22Rv1 (cell line): ENCODE measurements at regions not wholly inside any gene's neighbourhood (a gene's known extent, or its start where the extent isn't known, plus 50 kb on each side); places are given as distances from the start of the nearest gene placed in this dataset.

Experiments
- H3K27ac ChIP-seq: fragments of 450-650 bp; 2 replicates; pipeline ENCODE4 v1.5.1; 2017
- CTCF ChIP-seq: fragments of 450-650 bp; IDR thresholded peaks from 2 replicates; pipeline ENCODE4 v1.5.1; 2017; ENCODE audit warnings: mild to moderate bottlenecking
- ZFX ChIP-seq: fragments of 450-650 bp; IDR thresholded peaks from 2 replicates; pipeline ENCODE4 v1.6.1; 2017; ENCODE audit warnings: antibody characterized with exemption, borderline replicate concordance

GRCh38 chrX:25084446-25084845, 68.7 kb upstream of the ARX start:
- no peak for TF ChIP-seq CTCF
- no peak for TF ChIP-seq ZFX
- H3K27ac ChIP-seq = no peak overlapping the region

- H3K27ac ChIP-seq = no peak overlapping the region
- TF ChIP-seq ZFX (no peak), CTCF (no peak)
Measured at GRCh38 chrX:25083661-25084060, 67.9 kb upstream of the ARX start.

- TF ChIP-seq ZFX (no peak), CTCF (no peak)
- H3K27ac ChIP-seq = no peak overlapping the region
Measured at GRCh38 chrX:25079020-25079419, 63.3 kb upstream of the ARX start.

- H3K27ac ChIP-seq = no peak overlapping the region
- TF ChIP-seq CTCF = no peak
- TF ChIP-seq ZFX = no peak
Measured at GRCh38 chrX:25076941-25077500, 61.3 kb upstream of the ARX start.

- TF ChIP-seq ZFX (no peak), CTCF (no peak)
Measured at GRCh38 chrX:25072247-25072646, 56.5 kb upstream of the ARX start.

GRCh38 chrX:25070038-25070437, 54.3 kb upstream of the ARX start:
- H3K27ac ChIP-seq = no peak overlapping the region
- TF ChIP-seq ZFX (no peak), CTCF (no peak)

More at GRCh38 chrX:25072247-25072646, 56.5 kb upstream of the ARX start:
- H3K27ac ChIP-seq = no peak overlapping the region

GRCh38 chrX:25069209-25069608, 53.4 kb upstream of the ARX start:
- TF ChIP-seq CTCF (no peak), ZFX (no peak)
- no peak overlapping the region for H3K27ac ChIP-seq
